A673 (cell line): ENCODE measurements at regions not wholly inside any gene's neighbourhood (a gene's known extent, or its start where the extent isn't known, plus 50 kb on each side); places are given as distances from the start of the nearest gene placed in this dataset.

Source experiments
- BruUV-seq: library from RNA; stranded (reverse); fragments of 400-500 nt; replicated peaks from 2 replicates; lab custom pipeline; 2021; lab: Mats Ljungman, UMichigan
- CTCF ChIA-PET: fragments of 300-600 bp; sonication (Branson Sonifier 250); formaldehyde crosslinking; loops from one replicate; lab custom pipeline; 2022; ENCODE audit warnings: antibody characterized with exemption; lab: Charles Lee
- POLR2A ChIA-PET: fragments of 300-600 bp; sonication (Branson Sonifier 250); formaldehyde crosslinking; loops from one replicate; lab custom pipeline; 2022; ENCODE audit warnings: antibody characterized with exemption; ENCODE audit not compliant: low non-redundant PET; lab: Charles Lee
- DNase-seq: peaks from one replicate; pipeline ENCODE4 v3.0.0-alpha.2; 2015; ENCODE audit warnings: low spot score
- H3K27ac ChIP-seq: fragments of 200-600 bp; sonication (generic); 2 replicates; pipeline ENCODE4 v1.5.1; 2016; ENCODE audit warnings: mixed run types, low read depth, mild to moderate bottlenecking, mixed read lengths, antibody characterized with exemption, low read length; ENCODE audit not compliant: poor library complexity, severe bottlenecking
- H3K27me3 ChIP-seq: fragments of 200-600 bp; sonication (generic); replicated peaks from 2 replicates; pipeline ENCODE4 v1.6.1; 2017; ENCODE audit warnings: mixed run types, low read depth, mild to moderate bottlenecking, mixed read lengths, antibody characterized with exemption, low read length; ENCODE audit not compliant: insufficient read depth, poor library complexity
- H3K36me3 ChIP-seq: fragments of 200-600 bp; sonication (generic); 2 replicates; pipeline ENCODE4 v1.6.1; 2016; ENCODE audit warnings: mixed run types, mild to moderate bottlenecking, mixed read lengths, antibody characterized with exemption, low read length; ENCODE audit not compliant: insufficient read depth, poor library complexity, severe bottlenecking
- H3K4me1 ChIP-seq: fragments of 200-600 bp; sonication (generic); 2 replicates; pipeline ENCODE4 v1.6.1; 2017; ENCODE audit warnings: mixed run types, mild to moderate bottlenecking, mixed read lengths, antibody characterized with exemption, low read length; ENCODE audit not compliant: insufficient read depth, poor library complexity, severe bottlenecking
- H3K4me3 ChIP-seq: fragments of 200-600 bp; sonication (generic); 2 replicates; pipeline ENCODE4 v1.5.1; 2016; ENCODE audit warnings: low read depth, mixed run types, mild to moderate bottlenecking, mixed read lengths, low read length; ENCODE audit not compliant: poor library complexity, severe bottlenecking
- H3K9me3 ChIP-seq: fragments of 200-600 bp; sonication (generic); 2 replicates; pipeline ENCODE4 v1.6.1; 2016; ENCODE audit warnings: mixed run types, low read depth, mild to moderate bottlenecking, mixed read lengths, antibody characterized with exemption, low read length; ENCODE audit not compliant: poor library complexity, severe bottlenecking
- CTCF ChIP-seq: fragments of 300-800, 200-600 bp; sonication (generic); conservative IDR thresholded peaks from 2 replicates; pipeline ENCODE4 v1.5.1; 2017; ENCODE audit warnings: low read depth, mild to moderate bottlenecking, antibody characterized with exemption, low read length, moderate library complexity, mixed read lengths
- EZH2 ChIP-seq: fragments of 200-600 bp; sonication (generic); IDR thresholded peaks from 2 replicates; pipeline ENCODE4 v1.6.1; 2017; ENCODE audit warnings: borderline replicate concordance, low read depth, mild to moderate bottlenecking, mixed read lengths, antibody characterized with exemption, low read length; ENCODE audit not compliant: poor library complexity, severe bottlenecking
- intact Hi-C: fragments of 100-400 bp; cut with micrococcal nuclease; formaldehyde crosslinking; loops from one replicate; pipeline ENCODE4 v1.10.0; 2022; ENCODE audit not compliant: unreplicated experiment

DNA sequence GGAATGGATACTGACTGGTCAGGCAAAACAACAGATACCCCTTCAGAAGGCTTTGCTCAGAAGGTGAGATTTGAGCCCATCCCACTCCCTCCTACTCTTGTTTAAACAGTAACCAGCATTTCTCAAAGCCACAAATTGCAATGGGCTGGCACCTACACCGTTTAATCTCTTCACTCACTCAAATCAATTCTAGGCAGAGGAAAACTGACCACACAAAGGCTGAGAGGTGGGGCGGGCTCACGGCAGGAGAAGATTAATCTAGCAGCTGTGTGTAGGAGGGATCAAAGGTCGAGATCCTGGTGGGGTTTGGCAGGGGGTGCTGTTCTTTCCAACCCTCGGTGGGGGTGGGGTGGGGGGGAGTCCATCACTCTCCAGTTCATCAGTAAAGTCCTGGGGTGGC lies 622.4 kb downstream of the BCOR start:
- BruUV-seq = no TSS peak
- intact Hi-C loops = no loop called here
- ChIA-PET CTCF (no interaction called here), POLR2A (no interaction called here)
- no peak overlapping the region for H3K4me3 ChIP-seq
- no peaks in the 10 kb centered on the region for H3K27me3 ChIP-seq
- TF ChIP-seq CTCF (no peak), EZH2 (no peak)
- no peaks in the 10 kb centered on the region for H3K36me3 ChIP-seq
- no peaks in the 10 kb centered on the region for H3K9me3 ChIP-seq
- no peak for DNase-seq
- no peaks in the 10 kb centered on the region for H3K4me1 ChIP-seq
- no peak overlapping the region for H3K27ac ChIP-seq

DNA sequence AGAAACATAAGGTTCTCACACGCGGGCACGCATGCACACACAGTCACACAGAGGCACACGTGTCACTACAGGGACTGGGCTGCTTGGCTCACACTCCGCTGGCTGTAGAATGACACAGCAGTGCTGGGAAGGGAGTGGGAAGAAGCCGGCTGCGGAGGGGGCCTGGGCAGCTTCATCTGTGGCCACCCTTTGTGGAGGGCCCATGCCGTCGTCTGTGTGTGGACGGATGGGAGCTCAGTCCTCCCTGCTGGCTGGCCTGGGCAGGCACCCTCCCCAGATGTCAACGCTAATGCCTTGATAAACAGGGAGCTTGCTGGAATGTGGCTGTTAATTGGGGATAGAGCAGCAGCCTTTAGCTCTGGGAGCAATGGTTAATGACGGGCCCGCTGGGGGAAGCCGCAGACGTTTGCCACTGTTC lies 621.1 kb downstream of the BCOR start:
- ChIA-PET CTCF (no interaction called here), POLR2A (no interaction called here)
- H3K36me3 ChIP-seq = no peaks in the 10 kb centered on the region
- H3K27ac ChIP-seq = no peak overlapping the region
- BruUV-seq = no TSS peak
- no peak for TF ChIP-seq CTCF
- TF ChIP-seq EZH2 = no peak
- H3K27me3 ChIP-seq = no peaks in the 10 kb centered on the region
- H3K9me3 ChIP-seq = no peaks in the 10 kb centered on the region
- intact Hi-C loops = no loop called here
- no peak for DNase-seq
- H3K4me3 ChIP-seq = no peak overlapping the region
- H3K4me1 ChIP-seq = no peaks in the 10 kb centered on the region

DNA sequence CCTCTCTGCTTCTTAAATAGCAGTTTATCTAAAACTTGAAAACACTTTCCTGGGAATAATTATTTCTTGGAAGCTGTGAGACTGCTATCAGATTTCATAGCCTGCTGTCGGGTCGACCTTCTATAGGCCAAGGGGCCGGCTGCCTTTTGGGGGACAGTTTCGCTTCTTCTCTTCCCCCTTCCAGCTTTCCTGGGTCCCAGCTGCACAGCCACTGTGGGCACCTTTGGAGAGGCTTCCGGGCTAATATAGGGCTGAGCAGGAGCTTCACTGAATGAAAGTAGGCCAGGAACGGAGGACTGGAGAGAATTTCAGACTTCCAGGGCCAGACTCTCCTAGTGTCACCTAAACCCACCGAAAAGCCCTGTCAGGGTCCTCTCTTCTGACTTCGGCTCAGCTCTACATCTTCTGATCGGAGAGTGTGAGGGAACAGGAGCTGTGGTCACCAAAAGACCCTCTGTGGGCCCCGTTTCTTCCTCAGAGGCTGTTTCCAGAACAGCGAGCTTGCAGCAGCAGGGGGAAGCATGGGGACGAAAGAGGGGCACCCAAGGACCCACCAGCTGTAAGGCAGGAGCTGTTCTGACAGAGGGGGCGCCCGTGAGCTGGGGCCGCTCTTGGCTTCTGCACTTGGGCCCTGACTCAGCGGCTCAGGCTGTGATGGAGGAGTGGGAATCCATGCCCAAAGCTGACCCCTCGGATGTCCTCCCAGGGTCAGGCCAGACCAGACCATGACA lies 620.6 kb downstream of the BCOR start:
- no peaks in the 10 kb centered on the region for H3K27me3 ChIP-seq
- intact Hi-C loops = no loop called here
- no peak overlapping the region for H3K27ac ChIP-seq
- no peak overlapping the region for H3K4me3 ChIP-seq
- CTCF ChIA-PET = interaction anchor here (0.6 kb wide), 1 partner anchor 42 kb away, joined by 5 read pairs; no protein-coding TSS in a partner anchor
- H3K9me3 ChIP-seq = no peaks in the 10 kb centered on the region
- POLR2A ChIA-PET = no interaction called here
- TF ChIP-seq EZH2 (no peak), CTCF (peak; percentile 34)
- no peaks in the 10 kb centered on the region for H3K36me3 ChIP-seq
- DNase-seq = no peak
- no TSS peak for BruUV-seq
- no peaks in the 10 kb centered on the region for H3K4me1 ChIP-seq
